ENCODE measurements at regions not wholly inside any gene's neighbourhood (a gene's known extent, or its start where the extent isn't known, plus 50 kb on each side); places are given as distances from the start of the nearest gene placed in this dataset.

- TF ChIP-seq, protein P1, sequence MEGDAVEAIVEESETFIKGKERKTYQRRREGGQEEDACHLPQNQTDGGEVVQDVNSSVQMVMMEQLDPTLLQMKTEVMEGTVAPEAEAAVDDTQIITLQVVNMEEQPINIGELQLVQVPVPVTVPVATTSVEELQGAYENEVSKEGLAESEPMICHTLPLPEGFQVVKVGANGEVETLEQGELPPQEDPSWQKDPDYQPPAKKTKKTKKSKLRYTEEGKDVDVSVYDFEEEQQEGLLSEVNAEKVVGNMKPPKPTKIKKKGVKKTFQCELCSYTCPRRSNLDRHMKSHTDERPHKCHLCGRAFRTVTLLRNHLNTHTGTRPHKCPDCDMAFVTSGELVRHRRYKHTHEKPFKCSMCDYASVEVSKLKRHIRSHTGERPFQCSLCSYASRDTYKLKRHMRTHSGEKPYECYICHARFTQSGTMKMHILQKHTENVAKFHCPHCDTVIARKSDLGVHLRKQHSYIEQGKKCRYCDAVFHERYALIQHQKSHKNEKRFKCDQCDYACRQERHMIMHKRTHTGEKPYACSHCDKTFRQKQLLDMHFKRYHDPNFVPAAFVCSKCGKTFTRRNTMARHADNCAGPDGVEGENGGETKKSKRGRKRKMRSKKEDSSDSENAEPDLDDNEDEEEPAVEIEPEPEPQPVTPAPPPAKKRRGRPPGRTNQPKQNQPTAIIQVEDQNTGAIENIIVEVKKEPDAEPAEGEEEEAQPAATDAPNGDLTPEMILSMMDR (conservative IDR thresholded peaks at IDR 0.05 in 1 of 2, IDR thresholded peaks at IDR 0.05 in 1 of 2; ENCODE audit: low read depth in 1 of 2, low read length in 2 of 2), result no peak
- TF ChIP-seq EZH2 (IDR thresholded peaks at IDR 0.05; ENCODE audit: low read length, missing control alignments), result no peak
Observed at GRCh38 chr4:119794681-119795080, 166.1 kb upstream of the PDE5A start.

Data from fibroblast of lung (primary cell).